ENCODE measurements at regions not wholly inside any gene's neighbourhood (a gene's known extent, or its start where the extent isn't known, plus 50 kb on each side); places are given as distances from the start of the nearest gene placed in this dataset.

DNA sequence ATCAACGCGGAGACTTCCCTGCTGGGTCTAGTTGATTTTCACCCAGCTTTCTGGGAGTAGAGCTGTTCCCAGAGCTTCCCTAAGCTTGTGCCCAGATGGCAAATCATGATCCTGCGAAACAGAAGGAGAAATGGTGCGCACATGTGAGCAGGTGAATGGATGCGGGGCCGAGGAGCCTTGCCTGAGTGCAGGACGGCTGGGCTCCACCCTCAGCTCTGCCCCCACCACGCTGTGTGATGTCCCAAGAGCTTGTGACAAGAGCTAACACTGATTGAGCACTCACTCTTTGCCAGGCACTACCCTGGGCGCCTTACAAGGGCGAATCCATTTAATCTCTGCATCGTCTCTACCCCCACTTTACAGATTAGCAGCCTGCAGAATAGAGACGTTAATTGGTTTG is 162.7 kb upstream of the RPL38 start:
- TF ChIP-seq, protein P1, sequence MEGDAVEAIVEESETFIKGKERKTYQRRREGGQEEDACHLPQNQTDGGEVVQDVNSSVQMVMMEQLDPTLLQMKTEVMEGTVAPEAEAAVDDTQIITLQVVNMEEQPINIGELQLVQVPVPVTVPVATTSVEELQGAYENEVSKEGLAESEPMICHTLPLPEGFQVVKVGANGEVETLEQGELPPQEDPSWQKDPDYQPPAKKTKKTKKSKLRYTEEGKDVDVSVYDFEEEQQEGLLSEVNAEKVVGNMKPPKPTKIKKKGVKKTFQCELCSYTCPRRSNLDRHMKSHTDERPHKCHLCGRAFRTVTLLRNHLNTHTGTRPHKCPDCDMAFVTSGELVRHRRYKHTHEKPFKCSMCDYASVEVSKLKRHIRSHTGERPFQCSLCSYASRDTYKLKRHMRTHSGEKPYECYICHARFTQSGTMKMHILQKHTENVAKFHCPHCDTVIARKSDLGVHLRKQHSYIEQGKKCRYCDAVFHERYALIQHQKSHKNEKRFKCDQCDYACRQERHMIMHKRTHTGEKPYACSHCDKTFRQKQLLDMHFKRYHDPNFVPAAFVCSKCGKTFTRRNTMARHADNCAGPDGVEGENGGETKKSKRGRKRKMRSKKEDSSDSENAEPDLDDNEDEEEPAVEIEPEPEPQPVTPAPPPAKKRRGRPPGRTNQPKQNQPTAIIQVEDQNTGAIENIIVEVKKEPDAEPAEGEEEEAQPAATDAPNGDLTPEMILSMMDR (IDR thresholded peaks at IDR 0.05; ENCODE audit: low read length) = no peak
- TF ChIP-seq EZH2 (IDR thresholded peaks at IDR 0.05; ENCODE audit: borderline replicate concordance, low read length) = no peak

Measured in OCI-LY1 (cell line).